Stimulated activated CD8-positive, alpha-beta memory T cell treated with anti-CD3 and anti-CD28 coated beads, Interleukin-7, amount 100 ng/mL, for 24 hours (primary cell): ENCODE measurements at regions not wholly inside any gene's neighbourhood (a gene's known extent, or its start where the extent isn't known, plus 50 kb on each side); places are given as distances from the start of the nearest gene placed in this dataset.

Source experiments
- DNase-seq: peaks from one replicate; pipeline ENCODE4 v3.0.0-alpha.2; 2020; ENCODE audit warnings: low read depth

- DNase-seq, result no peak
Measured at GRCh38 chr6:113642714-113643406, 214.3 kb upstream of the MARCKS start.

- no peak for DNase-seq
Measured at GRCh38 chr6:113643407-113643770, 213.8 kb upstream of the MARCKS start.

DNA sequence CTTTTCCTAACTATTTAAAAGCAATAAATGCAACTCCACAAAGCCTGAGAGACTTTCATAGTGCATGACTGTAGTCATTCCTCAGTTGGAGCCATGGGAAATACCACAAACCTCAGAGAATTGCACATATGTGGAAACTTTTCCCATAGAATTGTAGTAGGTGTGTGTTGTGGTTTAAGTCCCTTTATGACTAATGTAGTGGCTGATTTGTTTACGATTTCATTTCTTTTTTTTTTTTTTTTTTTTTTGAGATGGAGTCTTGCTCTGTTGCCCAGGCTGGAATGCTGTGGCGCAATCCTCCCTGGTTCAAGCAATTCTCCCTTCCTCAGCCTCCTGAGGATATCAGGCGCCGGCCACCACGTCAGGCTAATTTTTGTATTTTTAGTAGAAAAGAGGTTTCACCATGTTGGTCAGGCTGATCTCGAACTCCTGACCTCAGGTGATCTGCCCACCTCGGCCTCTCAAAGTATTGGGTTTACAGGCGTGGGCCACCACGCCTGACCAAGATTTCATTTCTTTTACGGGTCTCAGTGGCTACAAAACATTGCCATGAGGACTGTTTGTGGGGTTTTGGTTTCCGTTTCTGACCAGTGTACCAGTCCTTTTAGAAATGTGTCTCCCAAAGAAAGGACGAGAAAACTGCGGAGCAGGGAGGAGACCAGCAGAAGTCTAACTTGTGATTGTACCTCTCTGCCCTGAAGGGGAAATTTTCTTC, 212.1 kb upstream of the MARCKS start:
- no peak for DNase-seq

- DNase-seq, result no peak
Measured at GRCh38 chr6:113645576-113645970, 211.6 kb upstream of the MARCKS start.

DNA sequence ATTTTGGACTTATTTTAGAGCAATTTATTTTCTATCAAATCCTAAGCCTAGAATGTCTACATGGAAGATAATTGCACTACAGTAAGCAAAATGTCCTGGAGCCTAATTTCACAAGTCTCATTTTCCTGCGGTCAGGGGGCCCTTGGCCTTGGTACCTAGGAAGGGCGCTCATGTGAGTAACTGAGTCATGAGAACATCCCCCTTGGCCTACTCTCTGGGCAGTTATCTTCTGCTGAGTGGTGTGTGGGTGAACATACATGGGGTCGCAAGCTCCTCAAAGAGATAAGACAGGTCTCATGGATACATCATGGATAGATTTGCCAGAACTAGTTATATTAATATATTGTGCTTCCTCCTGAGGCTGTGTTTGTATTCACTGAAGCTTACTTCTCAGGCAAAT, 211.2 kb upstream of the MARCKS start:
- DNase-seq, result no peak

DNA sequence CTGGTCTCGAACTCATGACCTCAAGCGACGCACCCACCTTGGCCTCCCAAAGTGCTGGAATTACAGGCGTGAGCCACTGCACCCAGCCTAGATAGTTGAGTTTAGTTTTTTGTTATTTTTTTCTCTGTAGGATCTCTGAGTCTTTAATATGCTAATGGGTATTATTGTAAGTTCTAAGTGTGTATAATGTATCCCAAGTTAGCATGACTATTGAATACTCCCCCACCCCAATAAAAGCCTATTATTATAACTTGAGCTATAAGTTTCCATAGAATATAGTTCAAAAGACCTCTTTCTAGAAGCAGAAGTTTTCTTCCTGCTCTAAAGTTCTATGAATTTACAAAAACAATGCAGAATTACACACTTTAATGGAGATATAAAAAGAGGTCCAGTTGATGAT, 210.4 kb upstream of the MARCKS start:
- DNase-seq, result no peak

- DNase-seq, result no peak
Measured at GRCh38 chr6:113647143-113647889, 209.8 kb upstream of the MARCKS start.

DNA sequence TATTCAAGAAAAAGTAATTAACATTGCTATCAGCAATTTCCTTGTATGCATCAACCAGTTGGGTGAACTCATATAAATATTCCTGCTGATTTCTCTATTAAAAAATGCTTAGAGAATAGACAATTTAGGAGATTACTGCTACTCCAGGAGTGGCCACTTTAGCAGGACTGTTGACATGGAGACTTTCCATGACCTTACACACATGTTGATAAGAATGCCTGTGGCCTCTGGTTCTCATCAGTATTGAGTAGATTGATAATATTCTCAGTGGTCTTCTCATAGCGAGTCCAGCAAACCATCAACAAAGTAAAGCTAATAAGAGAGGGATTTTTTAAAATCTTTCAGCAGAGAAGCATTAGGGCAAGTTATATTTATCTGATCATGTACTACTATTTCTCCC, 208.4 kb upstream of the MARCKS start:
- no peak for DNase-seq

DNA sequence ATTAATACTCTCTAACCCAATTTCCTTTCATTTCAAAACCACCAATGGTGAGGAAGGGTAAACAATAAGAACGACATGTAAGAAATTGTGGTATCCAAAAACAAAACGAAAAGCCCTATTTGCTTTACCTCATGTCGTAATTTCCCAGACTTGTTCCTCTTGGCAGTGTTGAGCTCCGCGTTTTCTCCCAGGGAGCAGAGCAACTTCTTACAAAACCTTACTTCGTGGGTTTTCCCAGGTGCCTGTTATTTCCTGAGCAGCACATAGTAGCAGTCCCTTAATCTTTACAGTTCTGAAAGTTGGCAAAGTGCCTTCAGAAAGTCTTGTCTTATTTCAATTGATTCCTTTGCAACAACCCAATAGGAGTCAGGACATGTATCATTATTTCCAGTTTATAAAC, 207.9 kb upstream of the MARCKS start:
- DNase-seq, result no peak

DNA sequence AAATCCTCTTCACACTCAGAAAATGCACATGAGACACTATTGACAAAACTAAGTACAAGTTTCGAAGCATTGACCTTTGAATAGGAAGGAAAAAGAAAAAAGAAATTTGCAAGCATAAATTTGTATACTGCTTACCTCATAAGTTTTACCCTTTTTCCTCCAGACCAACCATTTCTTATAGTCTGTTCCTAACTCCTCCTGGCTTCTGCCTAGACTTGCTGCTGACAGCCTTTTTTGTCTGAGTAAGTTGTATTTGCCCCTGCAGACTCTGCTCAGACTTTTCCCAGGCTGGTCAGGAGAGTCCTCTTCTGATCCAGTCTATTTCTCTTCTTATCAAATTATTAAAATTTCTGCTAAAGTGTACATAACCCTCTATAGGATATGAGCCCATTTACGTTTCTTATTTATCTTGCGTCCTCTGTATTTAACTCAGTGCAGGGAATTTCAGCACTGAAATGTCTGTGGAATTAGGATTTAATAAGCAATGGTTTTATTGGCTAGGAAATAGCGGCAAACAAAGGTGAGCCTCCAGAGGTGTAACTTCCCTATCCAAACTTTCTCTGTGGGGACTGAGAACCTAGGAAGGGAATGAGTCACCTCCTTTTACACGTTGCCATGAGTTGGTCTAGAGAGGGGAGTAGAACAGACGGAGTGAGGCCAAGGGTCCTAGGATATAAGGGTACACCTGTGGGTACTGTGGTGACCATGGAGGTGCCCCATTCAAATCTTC, 207.1 kb upstream of the MARCKS start:
- DNase-seq, result no peak

DNA sequence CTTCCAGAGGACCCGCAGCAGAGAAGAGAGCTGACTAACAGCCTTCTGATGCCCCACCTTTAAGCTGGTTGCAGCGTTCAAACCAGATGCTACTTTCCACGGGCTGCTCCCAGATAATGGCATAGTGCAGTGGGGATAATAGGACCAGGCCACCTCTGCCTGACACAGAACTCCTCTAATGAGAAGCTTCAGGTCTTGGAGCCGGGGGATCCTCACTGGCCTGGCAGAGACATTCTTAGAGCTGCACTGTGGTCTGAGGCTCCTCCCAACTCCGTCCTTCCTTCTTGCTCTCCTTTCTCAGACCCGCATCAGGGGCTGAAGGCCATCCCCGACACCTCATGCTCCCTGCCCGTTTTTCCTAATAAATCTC, 206.6 kb upstream of the MARCKS start:
- DNase-seq, result no peak

GRCh38 chr6:113651120-113651519, 206.0 kb upstream of the MARCKS start:
- no peak for DNase-seq

- DNase-seq, result no peak
Measured at GRCh38 chr6:113651920-113652319, 205.2 kb upstream of the MARCKS start.

DNA sequence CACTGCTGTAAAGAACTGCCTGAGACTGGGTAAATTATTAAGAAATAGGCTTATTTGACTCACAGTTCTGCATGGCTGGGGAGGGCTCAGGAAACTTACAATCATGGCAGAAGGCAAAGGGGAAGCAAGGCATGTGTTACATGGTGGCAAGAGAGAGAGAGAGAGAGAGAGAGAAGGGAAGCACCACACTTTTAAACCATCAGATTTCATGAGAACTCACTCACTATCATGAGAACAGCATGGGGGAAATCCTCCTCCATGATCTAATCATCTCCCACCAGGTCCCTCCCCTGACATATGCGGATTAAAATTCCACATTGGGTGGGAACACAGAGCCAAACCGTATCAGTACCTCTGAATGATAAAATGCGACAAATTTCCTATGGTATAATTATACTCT, 203.9 kb upstream of the MARCKS start:
- DNase-seq, result no peak

GRCh38 chr6:113654396-113654795, 202.7 kb upstream of the MARCKS start:
- no peak for DNase-seq

- no peak for DNase-seq
Measured at GRCh38 chr6:113655761-113656160, 201.4 kb upstream of the MARCKS start.

GRCh38 chr6:113659762-113660404, 197.3 kb upstream of the MARCKS start:
- no peak for DNase-seq

- DNase-seq, result no peak
Measured at GRCh38 chr6:113660819-113661218, 196.3 kb upstream of the MARCKS start.

- no peak for DNase-seq
Measured at GRCh38 chr6:113662093-113662665, 195.0 kb upstream of the MARCKS start.

DNA sequence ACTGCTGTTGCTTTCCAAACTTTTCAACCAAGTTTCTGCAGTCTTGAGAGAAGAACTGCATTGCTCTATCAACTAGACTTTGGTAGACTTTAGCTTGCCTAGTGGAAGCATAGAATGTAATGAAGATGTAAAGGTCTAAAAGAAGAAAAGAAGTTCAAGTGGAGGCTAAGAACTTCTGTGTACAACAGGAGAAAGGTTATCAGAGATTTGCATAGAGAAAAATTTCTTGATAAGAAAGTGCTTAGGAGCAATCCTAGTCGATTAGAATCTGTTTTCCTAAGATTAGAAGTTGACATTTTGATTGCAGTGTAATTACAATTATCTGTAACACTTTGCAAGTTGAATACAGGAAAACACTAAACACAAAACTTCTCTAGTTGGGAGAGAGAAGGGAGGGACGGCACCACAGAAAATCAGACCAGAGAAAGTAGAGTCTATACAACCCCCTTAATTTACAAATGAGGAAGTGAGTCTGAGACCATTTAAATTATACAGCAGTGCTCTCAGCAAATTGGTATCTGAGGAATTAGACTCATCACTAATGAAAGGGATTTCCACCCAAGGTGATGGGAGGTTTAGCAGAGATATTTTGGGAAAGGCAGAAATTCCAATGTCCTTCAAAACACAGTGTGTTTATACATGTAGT, 194.3 kb upstream of the MARCKS start:
- DNase-seq, result no peak

GRCh38 chr6:113664909-113665308, 192.2 kb upstream of the MARCKS start:
- DNase-seq, result no peak
